ENCODE measurements at regions not wholly inside any gene's neighbourhood (a gene's known extent, or its start where the extent isn't known, plus 50 kb on each side); places are given as distances from the start of the nearest gene placed in this dataset.

DNA sequence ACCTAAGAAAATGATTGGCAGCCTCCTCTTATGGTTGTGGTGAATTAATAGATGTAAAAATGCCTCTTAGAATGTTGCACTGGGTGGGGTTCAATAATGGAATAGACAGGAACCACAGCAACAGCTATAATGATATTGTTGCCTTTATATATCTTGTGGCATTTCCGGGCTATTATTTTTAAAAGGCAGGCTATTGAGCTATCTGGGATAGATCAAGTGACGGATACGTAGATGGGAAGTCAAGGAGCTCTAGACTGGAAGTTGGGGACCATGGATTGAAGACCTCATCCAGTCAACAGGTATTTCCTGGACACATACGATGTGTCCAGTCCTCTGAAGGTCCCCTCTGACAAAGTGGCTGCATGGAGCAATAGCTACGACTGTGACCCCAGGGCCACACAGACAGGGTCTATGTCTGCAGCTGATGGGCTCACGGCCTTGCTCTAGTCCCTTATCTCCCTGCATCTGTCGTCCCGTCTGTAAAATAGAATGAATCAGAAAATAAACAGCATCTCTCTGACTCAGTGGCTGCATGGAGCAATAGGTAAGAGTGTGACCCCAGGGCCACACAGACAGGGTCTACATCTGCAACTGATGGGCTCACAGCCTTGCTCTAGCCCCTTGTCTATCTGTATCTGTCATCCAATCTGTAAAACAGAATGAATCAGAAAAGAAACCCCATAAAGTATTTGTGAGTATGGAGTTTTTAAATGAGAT is 117.7 kb upstream of the FOXF1 start:
- no peak for FAIRE-seq
- H3K9ac ChIP-seq (ENCODE audit: control insufficient read depth, extremely low read depth, insufficient read depth, low read length): no peak overlapping the region
- H3K4me3 ChIP-seq (ENCODE audit: control insufficient read depth in 2 of 3, extremely low read depth in 1 of 3, insufficient read depth in 2 of 3, low read depth in 1 of 3, low read length in 3 of 3): no peak overlapping the region
- H4K20me1 ChIP-seq (ENCODE audit: control insufficient read depth, extremely low read depth, insufficient read depth, low read length): no peaks in the 10 kb centered on the region
- H3K9me1 ChIP-seq (ENCODE audit: control insufficient read depth, extremely low read depth, insufficient read depth, low read length): no peaks in the 10 kb centered on the region
- H3K4me2 ChIP-seq (ENCODE audit: control insufficient read depth, extremely low read depth, insufficient read depth, low read depth, low read length): no peak overlapping the region
- no peak for DNase-seq (ENCODE audit: low read depth, low spot score)
- H3K4me1 ChIP-seq (ENCODE audit: control insufficient read depth, extremely low read depth, insufficient read depth, low read length): no peaks in the 10 kb centered on the region
- peaks cover 5% of the 10 kb centered on the region for H3K9me3 ChIP-seq (ENCODE audit: control insufficient read depth, low read depth, low read length)
- H3K27ac ChIP-seq (ENCODE audit: control insufficient read depth, insufficient read depth, low read length): no peak overlapping the region
- TF ChIP-seq EZH2 (IDR thresholded peaks at IDR 0.05; ENCODE audit: low read length): no peak
- TF ChIP-seq CTCF (optimal IDR thresholded peaks at IDR 0.05 in 1 of 3, IDR thresholded peaks at IDR 0.05 in 1 of 3, conservative IDR thresholded peaks at IDR 0.05 in 1 of 3; ENCODE audit: extremely low read depth in 1 of 3, insufficient read depth in 2 of 3, low read length in 3 of 3): no peak
- no peaks in the 10 kb centered on the region for H3K27me3 ChIP-seq (ENCODE audit: control insufficient read depth, extremely low read depth, insufficient read depth, low read length)
- dilution Hi-C loops (cut with MboI; ENCODE audit: extremely low pct_ligation_motif_present, low sequenced_read_pairs): no loop called here
- H3K79me2 ChIP-seq (ENCODE audit: control insufficient read depth, insufficient read depth, low read length): no peaks in the 10 kb centered on the region
- H3K36me3 ChIP-seq (ENCODE audit: control insufficient read depth in 2 of 2, extremely low read depth in 1 of 2, insufficient read depth in 2 of 2, low read length in 2 of 2): no peaks in the 10 kb centered on the region
- H2AFZ ChIP-seq (ENCODE audit: control insufficient read depth, low read length): no peak overlapping the region

GRCh38 chr16:86393907-86394626 is 116.3 kb upstream of the FOXF1 start:
- DNase-seq (ENCODE audit: low read depth, low spot score): no peak
- Histone ChIP-seq H3K4me3 (ENCODE audit: control insufficient read depth in 2 of 3, extremely low read depth in 1 of 3, insufficient read depth in 2 of 3, low read depth in 1 of 3, low read length in 3 of 3) (no peak overlapping the region), H2AFZ (ENCODE audit: control insufficient read depth, low read length) (no peak overlapping the region), H3K9me1 (ENCODE audit: control insufficient read depth, extremely low read depth, insufficient read depth, low read length) (no peaks in the 10 kb centered on the region), H3K27ac (ENCODE audit: control insufficient read depth, insufficient read depth, low read length) (no peak overlapping the region), H3K4me2 (ENCODE audit: control insufficient read depth, extremely low read depth, insufficient read depth, low read depth, low read length) (no peak overlapping the region), H3K27me3 (ENCODE audit: control insufficient read depth, extremely low read depth, insufficient read depth, low read length) (no peaks in the 10 kb centered on the region), H4K20me1 (ENCODE audit: control insufficient read depth, extremely low read depth, insufficient read depth, low read length) (no peaks in the 10 kb centered on the region), H3K79me2 (ENCODE audit: control insufficient read depth, insufficient read depth, low read length) (no peaks in the 10 kb centered on the region), H3K4me1 (ENCODE audit: control insufficient read depth, extremely low read depth, insufficient read depth, low read length) (no peaks in the 10 kb centered on the region), H3K36me3 (ENCODE audit: control insufficient read depth in 2 of 2, extremely low read depth in 1 of 2, insufficient read depth in 2 of 2, low read length in 2 of 2) (no peaks in the 10 kb centered on the region), H3K9ac (ENCODE audit: control insufficient read depth, extremely low read depth, insufficient read depth, low read length) (no peak overlapping the region), H3K9me3 (ENCODE audit: control insufficient read depth, low read depth, low read length) (peaks cover 5% of the 10 kb centered on the region)
- TF ChIP-seq EZH2 (IDR thresholded peaks at IDR 0.05; ENCODE audit: low read length) (no peak), CTCF (optimal IDR thresholded peaks at IDR 0.05 in 1 of 3, IDR thresholded peaks at IDR 0.05 in 1 of 3, conservative IDR thresholded peaks at IDR 0.05 in 1 of 3; ENCODE audit: extremely low read depth in 1 of 3, insufficient read depth in 2 of 3, low read length in 3 of 3) (no peak)
- no peak for FAIRE-seq
- dilution Hi-C loops (cut with MboI; ENCODE audit: extremely low pct_ligation_motif_present, low sequenced_read_pairs): no loop called here

All from keratinocyte (primary cell).